NCI-H446 (cell line): ENCODE measurements at regions not wholly inside any gene's neighbourhood (a gene's known extent, or its start where the extent isn't known, plus 50 kb on each side); places are given as distances from the start of the nearest gene placed in this dataset.

Experiments
- DNase-seq, 2 experiments: peaks; one replicate each; lab custom pipeline; 2025; lab: John Stamatoyannopoulos, UW

- no peak for DNase-seq
Measured at GRCh38 chr2:19035238-19035637, 323.2 kb downstream of the OSR1 start.

GRCh38 chr2:19033240-19033639, 325.2 kb downstream of the OSR1 start:
- DNase-seq: no peak

GRCh38 chr2:19031642-19032041, 326.8 kb downstream of the OSR1 start:
- no peak for DNase-seq

- DNase-seq: no peak
Measured at GRCh38 chr2:19029655-19030054, 328.8 kb downstream of the OSR1 start.

GRCh38 chr2:19028587-19029375, 329.6 kb downstream of the OSR1 start:
- no peak for DNase-seq

GRCh38 chr2:19027626-19028025, 330.8 kb downstream of the OSR1 start:
- DNase-seq: no peak

GRCh38 chr2:19026261-19026660, 332.2 kb downstream of the OSR1 start:
- no peak for DNase-seq

- no peak for DNase-seq
Measured at GRCh38 chr2:19022334-19022733, 336.1 kb downstream of the OSR1 start.

- no peak for DNase-seq
Measured at GRCh38 chr2:19021721-19022120, 336.7 kb downstream of the OSR1 start.

- no peak for DNase-seq
Measured at GRCh38 chr2:19021100-19021476, 337.3 kb downstream of the OSR1 start.

GRCh38 chr2:19020144-19021099, 338.0 kb downstream of the OSR1 start:
- DNase-seq: no peak

GRCh38 chr2:19009510-19009909, 348.9 kb downstream of the OSR1 start:
- no peak for DNase-seq

GRCh38 chr2:19003554-19003953, 354.9 kb downstream of the OSR1 start:
- no peak for DNase-seq

GRCh38 chr2:19000776-19001175, 357.6 kb downstream of the OSR1 start:
- no peak for DNase-seq

GRCh38 chr2:18999198-18999597, 359.2 kb downstream of the OSR1 start:
- no peak for DNase-seq

- no peak for DNase-seq
Measured at GRCh38 chr2:18998491-18998890, 359.9 kb downstream of the OSR1 start.

- no peak for DNase-seq
Measured at GRCh38 chr2:18993756-18994338, 364.6 kb downstream of the OSR1 start.

- DNase-seq: peak; percentile 75 to 89
Measured at GRCh38 chr2:18991177-18992168, 366.9 kb downstream of the OSR1 start.

GRCh38 chr2:18988631-18989232, 369.7 kb downstream of the OSR1 start:
- DNase-seq: no peak

- peak; percentile 45 to 70 for DNase-seq
Measured at GRCh38 chr2:18987592-18988073, 370.8 kb downstream of the OSR1 start.

- DNase-seq: no peak
Measured at GRCh38 chr2:18987016-18987415, 371.4 kb downstream of the OSR1 start.
